Small intestine (tissue), 7 donors: ENCODE measurements at regions not wholly inside any gene's neighbourhood (a gene's known extent, or its start where the extent isn't known, plus 50 kb on each side); places are given as distances from the start of the nearest gene placed in this dataset.

Experiments used
- DNase-seq, 2 donors: peaks; one replicate each; pipeline versions ENCODE4 v3.0.0 to v3.0.0-alpha.2; 2013
- FAIRE-seq: peaks from 2 replicates; lab custom pipeline; 2012; peaks lifted over from hg19 to GRCh38; lab: Jason Lieb, UNC
- H3K27ac ChIP-seq, 3 donors: one replicate each; pipeline ENCODE4 v1.5.1; 2013; ENCODE audit warnings: low read length in 2 of 3, mild to moderate bottlenecking in 2 of 3, control low read depth in 1 of 3, inconsistent platforms in 1 of 3, low read depth in 1 of 3, moderate library complexity in 1 of 3
- H3K27me3 ChIP-seq, 3 donors: one replicate each; pipeline ENCODE4 v1.6.1; 2013; ENCODE audit warnings: low read length in 3 of 3, inconsistent platforms in 1 of 3; ENCODE audit not compliant: control insufficient read depth in 3 of 3, insufficient read depth in 3 of 3
- H3K36me3 ChIP-seq, 3 donors: one replicate each; pipeline ENCODE4 v1.6.1; 2013; ENCODE audit warnings: low read length in 3 of 3, inconsistent platforms in 1 of 3, low read depth in 1 of 3, mild to moderate bottlenecking in 1 of 3, moderate library complexity in 1 of 3; ENCODE audit not compliant: control insufficient read depth in 3 of 3, insufficient read depth in 2 of 3
- H3K4me1 ChIP-seq, 3 donors: one replicate each; pipeline ENCODE4 v1.6.1; 2013; ENCODE audit warnings: low read length in 2 of 3, inconsistent platforms in 1 of 3, low read depth in 1 of 3, mild to moderate bottlenecking in 1 of 3, moderate library complexity in 1 of 3; ENCODE audit not compliant: control insufficient read depth in 3 of 3, insufficient read depth in 2 of 3
- H3K4me3 ChIP-seq, 3 donors: one replicate each; pipeline ENCODE4 v1.5.1; 2013; ENCODE audit warnings: low read length in 3 of 3, control low read depth in 1 of 3, inconsistent platforms in 1 of 3, low read depth in 1 of 3, mild to moderate bottlenecking in 1 of 3, moderate library complexity in 1 of 3
- H3K9me3 ChIP-seq, 2 donors: one replicate each; pipeline ENCODE4 v1.6.1; 2013; ENCODE audit warnings: low read depth in 1 of 2, low read length in 1 of 2; ENCODE audit not compliant: control insufficient read depth in 2 of 2, insufficient read depth in 1 of 2
- WGBS, 3 donors: extraction: QIAGEN DNeasy Blood & Tissue Kit; methylation state at CpG; one replicate each; pipeline ENCODE4 v1.1.7; 2013; 5-methylcytosine and 5-hydroxymethylcytosine counted together
- donor health status: healthy with polysubstance abuse.
- donor health status: control.
- donor health status: control.
- donor health status: Bipolar disorder and iron deficiency.
- donor health status: healthy.

DNA sequence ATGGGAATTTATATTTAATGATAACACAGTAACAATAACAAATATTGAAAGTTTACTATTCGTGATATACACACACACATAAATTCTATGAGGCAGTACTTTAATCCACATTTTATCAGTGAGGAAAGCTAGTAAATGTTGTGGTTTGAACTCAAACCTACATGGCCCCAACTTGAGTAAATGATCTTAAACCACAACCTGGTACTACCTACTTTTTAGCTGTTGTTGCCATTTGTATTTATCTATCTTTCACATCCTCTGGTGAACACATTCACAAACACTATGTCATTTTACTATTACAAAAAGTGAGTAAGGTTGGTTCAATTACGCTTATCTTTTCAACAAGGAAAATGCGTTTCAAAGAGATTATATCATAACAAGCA is 186.1 kb downstream of the SMC2 start:
- no peak for FAIRE-seq
- 75 to 77% (median 76%) methylated on average over 3 of the region's 3 CpGs for WGBS, 3 donors
- H3K9me3 ChIP-seq = no peaks in the 10 kb centered on the region
- H3K36me3 ChIP-seq = no peaks in the 10 kb centered on the region
- H3K4me1 ChIP-seq = no peaks in the 10 kb centered on the region
- H3K27me3 ChIP-seq = no peaks in the 10 kb centered on the region
- DNase-seq = no peak
- H3K27ac ChIP-seq = no peak overlapping the region
- no peak overlapping the region for H3K4me3 ChIP-seq

- no peak for DNase-seq
- Histone ChIP-seq H3K36me3 (no peaks in the 10 kb centered on the region), H3K27me3 (no peaks in the 10 kb centered on the region), H3K9me3 (no peaks in the 10 kb centered on the region), H3K27ac (no peak overlapping the region), H3K4me3 (no peak overlapping the region), H3K4me1 (no peaks in the 10 kb centered on the region)
- 43 to 87% (median 79%) methylated on average over 1 of the region's 1 CpG for whole genome bisulfite sequencing, 3 donors
- FAIRE-seq = no peak
Measured at GRCh38 chr9:104280711-104281110, 186.6 kb downstream of the SMC2 start.

DNA sequence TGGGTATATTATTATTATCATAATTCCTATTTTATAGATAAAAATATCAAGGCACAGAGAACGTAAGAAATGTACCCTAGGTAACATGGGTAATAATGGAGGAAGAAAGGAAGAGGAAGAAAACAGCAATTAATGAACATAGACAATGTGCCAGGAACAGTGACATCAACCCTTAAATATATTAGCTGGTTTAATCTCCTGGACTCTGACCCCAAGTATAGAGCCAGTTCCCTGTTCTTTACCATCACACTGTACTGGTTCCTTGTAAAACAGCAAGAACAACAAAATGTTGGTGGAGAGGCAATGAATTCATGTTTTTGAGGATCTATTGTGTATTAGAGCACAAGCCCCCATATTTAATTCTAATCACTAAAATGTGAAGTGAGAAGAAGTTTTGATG is 192.1 kb downstream of the SMC2 start:
- DNase-seq (peak in 1 of 2 donors; percentile 34), FAIRE-seq (no peak)
- Histone ChIP-seq H3K4me1 (no peaks in the 10 kb centered on the region), H3K27ac (no peak overlapping the region), H3K36me3 (no peaks in the 10 kb centered on the region), H3K4me3 (no peak overlapping the region), H3K27me3 (no peaks in the 10 kb centered on the region), H3K9me3 (no peaks in the 10 kb centered on the region)
- 21 to 60% (median 41%) methylated on average over 1 of the region's 1 CpG for WGBS, 3 donors

DNA sequence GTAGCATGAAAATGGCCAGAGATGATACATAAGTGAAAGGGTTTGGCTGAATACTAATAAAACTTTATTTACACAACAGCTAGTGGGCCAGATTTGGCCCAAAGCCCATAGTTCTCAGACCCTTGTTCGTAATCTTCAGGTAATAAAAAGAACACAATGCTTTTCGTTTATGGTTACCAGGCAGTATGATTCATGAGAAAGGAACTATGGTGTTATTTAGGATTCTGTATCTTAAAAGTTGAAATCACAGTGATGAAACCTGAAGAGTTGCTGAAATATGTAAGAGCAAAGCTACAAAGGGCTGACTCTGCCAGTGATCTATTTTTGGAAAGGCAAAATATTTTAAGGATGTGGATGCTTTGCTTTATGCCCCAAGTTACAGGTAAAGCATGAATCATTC is 192.7 kb downstream of the SMC2 start:
- no peak for FAIRE-seq
- H3K36me3 ChIP-seq = no peaks in the 10 kb centered on the region
- no peak overlapping the region for H3K4me3 ChIP-seq
- no peak overlapping the region for H3K27ac ChIP-seq
- peak in 1 of 2 donors; percentile 1 for DNase-seq
- no peaks in the 10 kb centered on the region for H3K27me3 ChIP-seq
- whole genome bisulfite sequencing, 3 donors = 20 to 51% (median 33%) methylated on average over 2 of the region's 2 CpGs
- H3K4me1 ChIP-seq = no peaks in the 10 kb centered on the region
- H3K9me3 ChIP-seq = no peaks in the 10 kb centered on the region

DNA sequence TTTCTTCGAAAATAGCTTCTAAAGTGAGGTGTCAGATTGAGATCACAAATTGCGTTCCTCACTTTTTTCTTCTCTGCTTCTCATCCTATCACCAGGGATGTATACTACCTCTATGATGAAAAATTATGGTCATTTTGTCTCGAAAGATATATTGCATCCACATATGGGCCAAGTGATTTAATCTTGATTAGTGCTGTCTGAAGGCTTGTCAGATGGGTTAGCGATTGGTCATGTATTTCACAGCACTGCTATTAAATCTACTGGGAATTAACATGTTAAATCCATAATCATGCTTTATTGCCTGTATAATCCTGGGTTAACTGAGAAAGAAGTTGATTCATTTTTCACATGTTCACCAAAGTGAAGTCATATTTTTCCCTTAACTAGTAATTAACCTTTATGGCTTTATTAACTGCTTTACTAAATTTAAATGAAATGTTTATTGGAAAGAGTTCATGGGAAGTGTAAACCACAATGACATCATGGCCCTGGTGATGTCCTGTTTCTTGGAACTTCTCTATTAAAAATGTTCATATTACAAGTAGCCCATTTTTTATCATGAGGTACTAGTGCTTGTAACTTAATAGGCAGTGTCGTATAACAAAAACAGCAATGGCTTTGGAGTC is 193.3 kb downstream of the SMC2 start:
- 77 to 88% (median 81%) methylated on average over 5 of the region's 5 CpGs for WGBS, 3 donors
- Histone ChIP-seq H3K4me3 (no peak overlapping the region), H3K4me1 (no peaks in the 10 kb centered on the region), H3K9me3 (no peaks in the 10 kb centered on the region), H3K36me3 (no peaks in the 10 kb centered on the region), H3K27me3 (no peaks in the 10 kb centered on the region), H3K27ac (no peak overlapping the region)
- DNase-seq (no peak), FAIRE-seq (no peak)

GRCh38 chr9:104293877-104294276 is 199.8 kb downstream of the SMC2 start:
- Histone ChIP-seq H3K4me3 (no peak overlapping the region), H3K27me3 (no peaks in the 10 kb centered on the region), H3K27ac (no peak overlapping the region), H3K4me1 (no peaks in the 10 kb centered on the region), H3K36me3 (no peaks in the 10 kb centered on the region), H3K9me3 (no peaks in the 10 kb centered on the region)
- 61 to 75% (median 75%) methylated on average over 4 of the region's 4 CpGs for WGBS, 3 donors
- no peak for FAIRE-seq
- DNase-seq = no peak

DNA sequence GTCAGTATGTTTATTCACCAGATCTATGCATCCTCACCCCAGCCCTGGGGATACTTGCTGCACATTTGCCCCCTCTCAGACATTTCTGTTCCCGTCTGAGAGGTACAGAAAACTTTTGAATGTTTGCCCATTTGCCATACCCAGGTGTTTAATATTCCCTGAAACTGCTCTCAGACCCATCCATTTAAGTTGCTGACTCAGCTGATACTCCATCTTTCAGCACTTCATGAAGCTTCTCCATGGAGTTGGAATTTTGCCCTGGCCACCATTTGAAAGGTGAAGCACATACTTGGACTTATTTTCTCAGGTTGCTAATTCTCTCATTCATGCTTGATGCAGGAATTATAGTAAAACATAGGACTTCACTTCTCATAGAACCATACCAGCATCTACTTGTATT is 203.9 kb upstream of the OR13F1 start:
- no peak for DNase-seq
- Histone ChIP-seq H3K9me3 (peaks cover 0 to 7% of the 10 kb centered on the region in 2 donors), H3K27me3 (no peaks in the 10 kb centered on the region), H3K4me3 (no peak overlapping the region), H3K27ac (no peak overlapping the region), H3K36me3 (no peaks in the 10 kb centered on the region), H3K4me1 (no peaks in the 10 kb centered on the region)
- WGBS, 3 donors = 60 to 73% (median 67%) methylated on average over 1 of the region's 1 CpG
- no peak for FAIRE-seq

GRCh38 chr9:104301755-104302154 is 202.3 kb upstream of the OR13F1 start:
- H3K27me3 ChIP-seq = no peaks in the 10 kb centered on the region
- peaks cover 0 to 11% of the 10 kb centered on the region in 2 donors for H3K9me3 ChIP-seq
- no peak for FAIRE-seq
- H3K4me1 ChIP-seq = no peaks in the 10 kb centered on the region
- no peak for DNase-seq
- 51 to 76% (median 57%) methylated on average over 2 of the region's 2 CpGs for WGBS, 3 donors
- H3K36me3 ChIP-seq = no peaks in the 10 kb centered on the region
- no peak overlapping the region for H3K4me3 ChIP-seq
- no peak overlapping the region for H3K27ac ChIP-seq

DNA sequence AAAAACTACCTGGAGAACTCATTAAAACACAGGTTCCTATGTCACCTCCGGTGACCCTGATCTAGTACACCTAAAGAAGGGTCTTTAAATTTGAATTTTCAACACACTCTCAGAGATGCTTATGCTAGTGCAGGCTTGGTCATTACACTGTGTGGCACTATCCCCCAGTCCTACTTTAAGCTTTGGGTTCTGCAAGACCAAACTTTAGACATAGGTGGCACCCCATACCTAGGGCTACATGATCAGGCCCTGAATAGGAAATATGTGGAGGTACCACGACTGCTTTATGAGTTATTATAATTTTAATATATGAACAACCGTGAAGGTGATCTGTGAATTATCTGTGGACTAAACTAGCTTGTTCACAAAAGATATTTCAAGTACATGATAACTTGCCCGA is 201.3 kb upstream of the OR13F1 start:
- FAIRE-seq (no peak), DNase-seq (no peak)
- WGBS, 3 donors = 90 to 94% (median 93%) methylated on average over 4 of the region's 4 CpGs
- peaks cover 0 to 11% of the 10 kb centered on the region in 2 donors for H3K9me3 ChIP-seq
- H3K4me3 ChIP-seq = no peak overlapping the region
- no peak overlapping the region for H3K27ac ChIP-seq
- no peaks in the 10 kb centered on the region for H3K36me3 ChIP-seq
- H3K4me1 ChIP-seq = no peaks in the 10 kb centered on the region
- H3K27me3 ChIP-seq = no peaks in the 10 kb centered on the region
